OCI-LY1 (cell line): ENCODE measurements at regions not wholly inside any gene's neighbourhood (a gene's known extent, or its start where the extent isn't known, plus 50 kb on each side); places are given as distances from the start of the nearest gene placed in this dataset.

ENCODE experiments used
- H2AFZ ChIP-seq: fragments of 200-600 bp; sonication (generic), shearing (Covaris generic); 2 replicates; pipeline ENCODE4 v1.6.0; 2014; ENCODE audit warnings: antibody characterized with exemption, mild to moderate bottlenecking, low read length
- H3F3A ChIP-seq: fragments of 200-600 bp; sonication (generic), shearing (Covaris generic); 2 replicates; pipeline ENCODE4 v1.6.0; 2014; ENCODE audit warnings: mild to moderate bottlenecking, antibody characterized with exemption, low read length, moderate library complexity; ENCODE audit not compliant: insufficient read depth
- H3K27ac ChIP-seq: fragments of 200-600 bp; sonication (generic); 2 replicates; pipeline ENCODE4 v1.5.1; 2014; ENCODE audit warnings: low read length, mixed run types, mild to moderate bottlenecking, low read depth; ENCODE audit not compliant: poor library complexity, severe bottlenecking
- H3K27me3 ChIP-seq: fragments of 200-600 bp; sonication (generic); 2 replicates; pipeline ENCODE4 v1.6.0; 2014; ENCODE audit warnings: antibody characterized with exemption, mild to moderate bottlenecking, low read length, moderate library complexity; ENCODE audit not compliant: insufficient read depth
- H3K36me3 ChIP-seq: fragments of 200-600 bp; sonication (generic); 2 replicates; pipeline ENCODE4 v1.6.1; 2014; ENCODE audit warnings: mild to moderate bottlenecking, antibody characterized with exemption, low read length, moderate library complexity, mixed read lengths; ENCODE audit not compliant: insufficient read depth
- H3K4me1 ChIP-seq: fragments of 200-600 bp; sonication (generic); 2 replicates; pipeline ENCODE4 v1.5.1; 2014; ENCODE audit warnings: mild to moderate bottlenecking, low read length, moderate library complexity; ENCODE audit not compliant: insufficient read depth, severe bottlenecking
- H3K4me2 ChIP-seq: fragments of 200-600 bp; sonication (generic), shearing (Covaris generic); 2 replicates; pipeline ENCODE4 v1.6.1; 2014; ENCODE audit warnings: low read length
- H3K4me3 ChIP-seq: fragments of 200-600 bp; sonication (generic); 2 replicates; pipeline ENCODE4 v1.5.1; 2014; ENCODE audit warnings: low read length, low read depth, mild to moderate bottlenecking, mixed read lengths; ENCODE audit not compliant: poor library complexity, severe bottlenecking
- H3K79me2 ChIP-seq: fragments of 200-600 bp; shearing (Covaris generic); 2 replicates; pipeline ENCODE4 v1.6.1; 2016; ENCODE audit warnings: mixed run types, low read length, mixed read lengths; ENCODE audit not compliant: insufficient read depth
- H3K9ac ChIP-seq: fragments of 200-600 bp; sonication (generic), shearing (Covaris generic); 2 replicates; pipeline ENCODE4 v1.6.1; 2014; ENCODE audit warnings: mild to moderate bottlenecking, low read length, mixed read lengths
- H3K9me2 ChIP-seq: fragments of 200-600 bp; sonication (generic), shearing (Covaris generic); 2 replicates; pipeline ENCODE4 v1.6.1; 2014; ENCODE audit warnings: low read depth, mild to moderate bottlenecking, low read length, mixed read lengths
- H3K9me3 ChIP-seq: fragments of 200-600 bp; shearing (Covaris generic); 2 replicates; pipeline ENCODE4 v1.6.1; 2014; ENCODE audit warnings: low read length, mixed read lengths
- H4K20me1 ChIP-seq: fragments of 200-600 bp; sonication (generic), shearing (Covaris generic); 2 replicates; pipeline ENCODE4 v1.6.0; 2016; ENCODE audit warnings: mild to moderate bottlenecking, low read length; ENCODE audit not compliant: insufficient read depth
- CTCF ChIP-seq: fragments of 200-600 bp; sonication (generic), shearing (Covaris generic); IDR thresholded peaks from 2 replicates; pipeline ENCODE4 v1.5.1; 2017; ENCODE audit warnings: mild to moderate bottlenecking, antibody characterized with exemption, low read length, moderate library complexity, mixed read lengths
- EZH2 ChIP-seq: fragments of 200-600 bp; sonication (generic), shearing (Covaris generic); IDR thresholded peaks from 2 replicates; pipeline ENCODE4 v1.8.0; 2017; ENCODE audit warnings: borderline replicate concordance, mixed run types, mild to moderate bottlenecking, antibody characterized with exemption, low read length, moderate library complexity, mixed read lengths

GRCh38 chr17:13135506-13135905, 117.7 kb upstream of the ELAC2 start:
- no peaks in the 10 kb centered on the region for H3K79me2 ChIP-seq
- no peak for TF ChIP-seq CTCF
- no peak for TF ChIP-seq EZH2
- H3K4me3 ChIP-seq = no peak overlapping the region
- H3K27me3 ChIP-seq = no peaks in the 10 kb centered on the region
- no peak overlapping the region for H3K27ac ChIP-seq
- H3K36me3 ChIP-seq = no peaks in the 10 kb centered on the region
- H3K4me2 ChIP-seq = no peak overlapping the region
- H3K9ac ChIP-seq = no peak overlapping the region
- no peaks in the 10 kb centered on the region for H3K4me1 ChIP-seq
- no peaks in the 10 kb centered on the region for H3F3A ChIP-seq
- no peaks in the 10 kb centered on the region; the same call in 1 of the 2 replicates for H3K9me3 ChIP-seq
- H3K9me2 ChIP-seq = no peaks in the 10 kb centered on the region
- H2AFZ ChIP-seq = no peak overlapping the region
- H4K20me1 ChIP-seq = no peaks in the 10 kb centered on the region

- Histone ChIP-seq H3K27ac (no peak overlapping the region), H3F3A (no peaks in the 10 kb centered on the region), H3K4me3 (no peak overlapping the region), H3K9me3 (no peaks in the 10 kb centered on the region; the same call in 1 of the 2 replicates), H3K4me1 (no peaks in the 10 kb centered on the region), H3K27me3 (no peaks in the 10 kb centered on the region), H3K9ac (no peak overlapping the region), H4K20me1 (no peaks in the 10 kb centered on the region), H3K9me2 (no peaks in the 10 kb centered on the region), H3K36me3 (no peaks in the 10 kb centered on the region), H3K79me2 (no peaks in the 10 kb centered on the region), H2AFZ (no peak overlapping the region), H3K4me2 (no peak overlapping the region)
- TF ChIP-seq EZH2 = no peak
- no peak for TF ChIP-seq CTCF
Observed at GRCh38 chr17:13134076-13134475, 116.2 kb upstream of the ELAC2 start.

- Histone ChIP-seq H3K4me2 (no peak overlapping the region), H3K9me2 (no peaks in the 10 kb centered on the region), H3K27me3 (no peaks in the 10 kb centered on the region), H4K20me1 (no peaks in the 10 kb centered on the region), H3K9ac (no peak overlapping the region), H3K79me2 (no peaks in the 10 kb centered on the region), H3F3A (no peaks in the 10 kb centered on the region), H2AFZ (no peak overlapping the region), H3K4me3 (no peak overlapping the region), H3K9me3 (no peaks in the 10 kb centered on the region), H3K4me1 (no peaks in the 10 kb centered on the region), H3K27ac (no peak overlapping the region), H3K36me3 (no peaks in the 10 kb centered on the region)
- TF ChIP-seq CTCF (no peak), EZH2 (no peak)
Observed at GRCh38 chr17:13131225-13131624, 113.4 kb upstream of the ELAC2 start.
